Mesendoderm (in vitro differentiated cells): ENCODE measurements at regions not wholly inside any gene's neighbourhood (a gene's known extent, or its start where the extent isn't known, plus 50 kb on each side); places are given as distances from the start of the nearest gene placed in this dataset.
A peak's percentile ranks its signal among the peaks of the same experiment; 100 is the strongest.
"Not testable (repeated sequence)": the region's sequence is repeated elsewhere in the genome, so short reads cannot be mapped to it uniquely, and the experiment has no call there.

Experiments used
- DNase-seq: peaks from one replicate; pipeline ENCODE4 v3.0.0; 2013
- H2AK5ac ChIP-seq: 2 replicates; pipeline ENCODE4 v1.6.1; 2013; ENCODE audit warnings: low read length, inconsistent platforms
- H2BK120ac ChIP-seq: 2 replicates; pipeline ENCODE4 v1.6.1; 2013; ENCODE audit warnings: low read depth, mild to moderate bottlenecking, low read length, moderate library complexity, mixed read lengths
- H2BK15ac ChIP-seq: replicated peaks from 2 replicates; pipeline ENCODE4 v1.6.1; 2013; ENCODE audit warnings: low read depth, mild to moderate bottlenecking, moderate library complexity
- H2BK5ac ChIP-seq: 2 replicates; pipeline ENCODE4 v1.6.1; 2013; ENCODE audit warnings: low read length, inconsistent platforms
- H3K18ac ChIP-seq: 2 replicates; pipeline ENCODE4 v1.6.1; 2013; ENCODE audit warnings: mild to moderate bottlenecking, low read length, mixed read lengths
- H3K23ac ChIP-seq: one replicate; pipeline ENCODE4 v1.6.1; 2013; ENCODE audit warnings: low read length
- H3K27ac ChIP-seq: 2 replicates; pipeline ENCODE4 v1.5.1; 2013; ENCODE audit warnings: low read depth, mild to moderate bottlenecking, inconsistent platforms, low read length, moderate library complexity
- H3K27me3 ChIP-seq: 2 replicates; pipeline ENCODE4 v1.6.1; 2013; ENCODE audit warnings: low read length, control low read depth, mild to moderate bottlenecking, inconsistent platforms; ENCODE audit not compliant: insufficient read depth, poor library complexity
- H3K36me3 ChIP-seq: 2 replicates; pipeline ENCODE4 v1.6.1; 2013; ENCODE audit warnings: low read length, inconsistent platforms; ENCODE audit not compliant: control insufficient read depth, insufficient read depth
- H3K4ac ChIP-seq: one replicate; pipeline ENCODE4 v1.6.1; 2013; ENCODE audit warnings: low read depth, mild to moderate bottlenecking, low read length, moderate library complexity
- H3K4me1 ChIP-seq: 2 replicates; pipeline ENCODE4 v1.6.1; 2013; ENCODE audit warnings: low read depth, low read length, inconsistent platforms; ENCODE audit not compliant: control insufficient read depth
- H3K4me2 ChIP-seq: 2 replicates; pipeline ENCODE4 v1.6.1; 2013; ENCODE audit warnings: low read length
- H3K4me3 ChIP-seq: 2 replicates; pipeline ENCODE4 v1.5.1; 2013; ENCODE audit warnings: mild to moderate bottlenecking, low read length
- H3K56ac ChIP-seq: one replicate; pipeline ENCODE4 v1.6.1; 2013; ENCODE audit warnings: low read length
- H3K79me1 ChIP-seq: 2 replicates; pipeline ENCODE4 v1.6.1; 2013; ENCODE audit warnings: low read length, inconsistent platforms
- H3K79me2 ChIP-seq: 2 replicates; pipeline ENCODE4 v1.6.1; 2013; ENCODE audit warnings: mild to moderate bottlenecking, low read length; ENCODE audit not compliant: control insufficient read depth, insufficient read depth
- H3K9ac ChIP-seq: 2 replicates; pipeline ENCODE4 v1.6.1; 2013; ENCODE audit warnings: low read length, inconsistent platforms
- H4K5ac ChIP-seq: one replicate; pipeline ENCODE4 v1.6.1; 2013; ENCODE audit warnings: low read length
- H4K8ac ChIP-seq: one replicate; pipeline ENCODE4 v1.6.1; 2013; ENCODE audit warnings: low read depth, mild to moderate bottlenecking, control low read depth, low read length, moderate library complexity
- WGBS: extraction: QIAGEN DNeasy Blood & Tissue Kit; methylation state at CpG from one replicate; pipeline ENCODE4 v1.1.7; 2013; ENCODE audit warnings: low lambda C conversion rate, missing lambda C conversion rate; ENCODE audit not compliant: insufficient coverage; ENCODE audit errors: extremely low coverage; 5-methylcytosine and 5-hydroxymethylcytosine counted together

- H3K79me1 ChIP-seq, result no peaks in the 10 kb centered on the region
- H2AK5ac ChIP-seq, result no peak overlapping the region
- H3K27ac ChIP-seq, result no peak overlapping the region
- H3K9ac ChIP-seq, result no peak overlapping the region
- no peaks in the 10 kb centered on the region for H3K36me3 ChIP-seq
- no peak overlapping the region for H3K56ac ChIP-seq
- H3K79me2 ChIP-seq, result no peaks in the 10 kb centered on the region
- peak; percentile 21 for DNase-seq
- no peak overlapping the region for H3K4me2 ChIP-seq
- WGBS, result no CpG with 5 or more reads among the region's 3 CpGs
- H2BK120ac ChIP-seq, result no peak overlapping the region
- H3K4me1 ChIP-seq, result no peaks in the 10 kb centered on the region
- no peak overlapping the region for H3K18ac ChIP-seq
- no peak overlapping the region for H4K8ac ChIP-seq
- H3K4me3 ChIP-seq, result no peak overlapping the region
- H2BK15ac ChIP-seq, result no peak overlapping the region
- H3K27me3 ChIP-seq, result no peaks in the 10 kb centered on the region
- no peak overlapping the region for H3K23ac ChIP-seq
- H2BK5ac ChIP-seq, result no peak overlapping the region
- no peak overlapping the region for H4K5ac ChIP-seq
- H3K4ac ChIP-seq, result no peak overlapping the region
Observed at GRCh38 chrX:66110112-66110511, 53.9 kb upstream of the HEPH start.

- not testable (repeated sequence) for H3K79me2 ChIP-seq, H3K36me3 ChIP-seq, H3K79me1 ChIP-seq, DNase-seq, H2BK5ac ChIP-seq, H2BK120ac ChIP-seq, H3K9ac ChIP-seq, H3K23ac ChIP-seq, H3K4ac ChIP-seq, H3K27me3 ChIP-seq, H3K56ac ChIP-seq, H3K18ac ChIP-seq, H3K4me1 ChIP-seq, H3K4me3 ChIP-seq, H4K8ac ChIP-seq, H2AK5ac ChIP-seq, H3K27ac ChIP-seq, H3K4me2 ChIP-seq, H4K5ac ChIP-seq, H2BK15ac ChIP-seq
- WGBS, result no CpG with 5 or more reads among the region's 4 CpGs
Observed at GRCh38 chrX:66107860-66108259, 56.2 kb upstream of the HEPH start.

GRCh38 chrX:66102398-66102797, 61.6 kb upstream of the HEPH start:
- H2AK5ac ChIP-seq, H3K27me3 ChIP-seq, H3K4ac ChIP-seq, H2BK5ac ChIP-seq, H3K79me1 ChIP-seq, H3K4me1 ChIP-seq, H3K79me2 ChIP-seq, H3K18ac ChIP-seq, H3K4me2 ChIP-seq, H4K5ac ChIP-seq, H3K4me3 ChIP-seq, DNase-seq, H3K36me3 ChIP-seq, H3K56ac ChIP-seq, H4K8ac ChIP-seq, H3K9ac ChIP-seq, H2BK120ac ChIP-seq, H3K23ac ChIP-seq, H2BK15ac ChIP-seq, H3K27ac ChIP-seq: not testable (repeated sequence)
- no CpG with 5 or more reads among the region's 3 CpGs for WGBS

DNA sequence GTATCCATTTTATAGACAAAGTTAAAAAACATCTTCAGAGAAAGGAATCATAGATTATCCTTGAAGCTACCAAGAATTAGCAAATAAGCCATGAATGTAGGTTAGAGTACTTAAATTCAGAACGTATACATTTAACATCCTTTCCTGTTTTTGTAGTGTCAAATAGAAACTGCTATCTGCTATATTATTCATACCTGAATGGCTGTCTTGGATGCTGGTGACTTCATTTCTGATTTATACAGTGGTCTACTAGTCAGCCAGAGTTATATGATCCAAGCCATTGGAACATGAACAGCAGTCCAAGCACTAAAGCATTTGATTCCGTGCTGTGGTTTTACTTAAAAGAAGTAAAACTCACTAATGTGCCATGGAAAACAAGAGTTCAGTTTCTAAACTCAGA, 58.3 kb upstream of the VSIG4 start:
- no peak overlapping the region for H4K5ac ChIP-seq
- H3K4me2 ChIP-seq, result no peak overlapping the region
- DNase-seq, result no peak
- no peak overlapping the region for H3K4me3 ChIP-seq
- no peak overlapping the region for H2AK5ac ChIP-seq
- H3K56ac ChIP-seq, result no peak overlapping the region
- no CpG with 5 or more reads among the region's 2 CpGs for WGBS
- no peak overlapping the region for H3K9ac ChIP-seq
- no peak overlapping the region for H4K8ac ChIP-seq
- no peaks in the 10 kb centered on the region for H3K36me3 ChIP-seq
- H3K27ac ChIP-seq, result no peak overlapping the region
- no peak overlapping the region for H2BK120ac ChIP-seq
- no peaks in the 10 kb centered on the region for H3K79me1 ChIP-seq
- H2BK5ac ChIP-seq, result no peak overlapping the region
- no peak overlapping the region for H2BK15ac ChIP-seq
- H3K4me1 ChIP-seq, result no peaks in the 10 kb centered on the region
- H3K79me2 ChIP-seq, result no peaks in the 10 kb centered on the region
- H3K18ac ChIP-seq, result no peak overlapping the region
- no peak overlapping the region for H3K23ac ChIP-seq
- H3K4ac ChIP-seq, result no peak overlapping the region
- H3K27me3 ChIP-seq, result no peaks in the 10 kb centered on the region

DNA sequence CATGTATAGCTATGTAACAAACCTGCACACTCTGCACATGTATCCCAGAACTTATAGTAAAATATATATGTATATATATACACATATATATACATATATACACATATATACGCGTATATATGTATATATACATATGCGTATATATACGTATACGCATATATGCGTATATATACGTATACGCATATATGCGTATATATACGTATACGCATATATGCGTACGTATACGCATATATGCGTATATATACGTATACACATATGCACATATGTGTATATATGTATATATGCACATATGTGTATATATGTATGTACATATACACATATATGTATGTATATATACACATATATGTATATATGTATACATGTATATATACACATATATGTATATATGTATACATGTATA, 57.1 kb upstream of the VSIG4 start:
- not testable (repeated sequence) for DNase-seq, H3K4me2 ChIP-seq, H4K8ac ChIP-seq, H3K56ac ChIP-seq, H3K4me1 ChIP-seq, H2BK15ac ChIP-seq, H3K27me3 ChIP-seq, H3K79me2 ChIP-seq, H3K4me3 ChIP-seq, H3K18ac ChIP-seq, H3K9ac ChIP-seq, H2BK120ac ChIP-seq, H2BK5ac ChIP-seq, H4K5ac ChIP-seq, H3K4ac ChIP-seq, H3K79me1 ChIP-seq, H3K23ac ChIP-seq, H3K36me3 ChIP-seq, H3K27ac ChIP-seq, H2AK5ac ChIP-seq
- no CpG with 5 or more reads among the region's 16 CpGs for WGBS

- not testable (repeated sequence) for H2BK120ac ChIP-seq, H3K9ac ChIP-seq, DNase-seq, H2AK5ac ChIP-seq, H2BK15ac ChIP-seq, H3K4me1 ChIP-seq, H3K4me3 ChIP-seq, H2BK5ac ChIP-seq, H3K27ac ChIP-seq, H3K4me2 ChIP-seq, H3K36me3 ChIP-seq, H4K5ac ChIP-seq, H3K79me2 ChIP-seq, H4K8ac ChIP-seq, H3K79me1 ChIP-seq, H3K27me3 ChIP-seq, H3K56ac ChIP-seq, H3K18ac ChIP-seq, H3K23ac ChIP-seq, H3K4ac ChIP-seq
Observed at GRCh38 chrX:66090004-66090403, 50.1 kb upstream of the VSIG4 start.
